ENCODE measurements at regions not wholly inside any gene's neighbourhood (a gene's known extent, or its start where the extent isn't known, plus 50 kb on each side); places are given as distances from the start of the nearest gene placed in this dataset.
"Not testable (repeated sequence)": the region's sequence is repeated elsewhere in the genome, so short reads cannot be mapped to it uniquely, and the experiment has no call there.

- ATAC-seq = no peak
- no peak overlapping the region for H3K27ac Mint-ChIP-seq
- H3K4me3 Mint-ChIP-seq = no peak overlapping the region
- no peaks in the 10 kb centered on the region for H3K9me3 Mint-ChIP-seq
- no peaks in the 10 kb centered on the region for H3K36me3 Mint-ChIP-seq
- no peaks in the 10 kb centered on the region for H3K27me3 Mint-ChIP-seq
- no peaks in the 10 kb centered on the region for H3K4me1 Mint-ChIP-seq
Observed at GRCh38 chr5:38607396-38607795, 51.0 kb upstream of the LIFR start.

DNA sequence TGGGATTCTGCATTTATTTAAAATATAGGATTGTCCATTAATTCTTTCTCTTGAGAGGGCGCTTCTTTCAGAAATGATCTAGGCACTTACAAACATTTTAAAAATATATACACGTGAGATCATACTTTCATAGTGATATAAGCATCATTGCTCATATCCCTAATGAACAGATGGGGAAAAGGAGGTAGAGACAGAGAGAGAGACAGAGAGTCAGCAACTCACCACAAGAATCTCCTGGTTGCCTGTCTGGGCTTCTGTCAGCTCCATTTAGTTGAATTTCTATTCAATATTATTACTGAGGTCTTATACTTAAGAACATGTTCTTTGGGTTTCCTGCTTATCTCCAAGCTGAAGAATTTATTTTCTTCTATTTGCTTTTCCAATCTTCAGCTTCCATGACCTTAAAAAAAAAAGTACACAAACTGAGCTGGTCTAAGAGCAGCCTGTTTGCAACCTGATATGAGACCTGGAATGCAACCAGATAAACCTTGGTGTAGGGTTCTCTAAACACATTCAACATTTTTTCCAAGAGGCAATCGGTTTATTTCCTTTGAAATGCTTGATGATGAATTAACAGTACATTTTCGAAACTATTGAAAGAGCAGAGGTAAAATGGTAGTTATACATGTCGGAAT, 51.6 kb upstream of the LIFR start:
- no peak overlapping the region for H3K4me3 Mint-ChIP-seq
- no peaks in the 10 kb centered on the region for H3K27me3 Mint-ChIP-seq
- H3K4me1 Mint-ChIP-seq = no peaks in the 10 kb centered on the region
- no peak for ATAC-seq
- H3K36me3 Mint-ChIP-seq = no peaks in the 10 kb centered on the region
- no peak overlapping the region for H3K27ac Mint-ChIP-seq
- no peaks in the 10 kb centered on the region for H3K9me3 Mint-ChIP-seq

DNA sequence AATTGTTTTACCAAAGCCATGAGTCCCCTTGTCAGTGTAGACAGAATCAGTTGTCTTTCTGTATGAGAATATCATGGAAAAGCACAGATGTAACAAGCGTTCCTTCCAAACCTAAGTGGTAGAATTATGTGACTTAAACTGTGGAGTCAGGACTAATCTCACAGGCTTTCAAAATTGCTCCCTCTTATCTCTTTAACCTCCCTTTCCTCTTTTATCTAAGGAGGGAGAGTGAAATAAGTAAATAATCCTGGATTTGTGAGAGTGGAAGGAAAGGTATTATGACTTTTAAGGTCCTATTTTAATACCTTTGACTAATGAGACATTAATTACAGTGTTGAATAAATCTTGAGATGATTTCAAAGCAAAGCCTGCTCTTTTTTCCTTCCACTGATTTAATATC, 52.4 kb upstream of the LIFR start:
- Mint-ChIP-seq H3K36me3 (no peaks in the 10 kb centered on the region), H3K4me1 (no peaks in the 10 kb centered on the region), H3K27me3 (no peaks in the 10 kb centered on the region), H3K27ac (no peak overlapping the region), H3K9me3 (no peaks in the 10 kb centered on the region), H3K4me3 (no peak overlapping the region)
- no peak for ATAC-seq

DNA sequence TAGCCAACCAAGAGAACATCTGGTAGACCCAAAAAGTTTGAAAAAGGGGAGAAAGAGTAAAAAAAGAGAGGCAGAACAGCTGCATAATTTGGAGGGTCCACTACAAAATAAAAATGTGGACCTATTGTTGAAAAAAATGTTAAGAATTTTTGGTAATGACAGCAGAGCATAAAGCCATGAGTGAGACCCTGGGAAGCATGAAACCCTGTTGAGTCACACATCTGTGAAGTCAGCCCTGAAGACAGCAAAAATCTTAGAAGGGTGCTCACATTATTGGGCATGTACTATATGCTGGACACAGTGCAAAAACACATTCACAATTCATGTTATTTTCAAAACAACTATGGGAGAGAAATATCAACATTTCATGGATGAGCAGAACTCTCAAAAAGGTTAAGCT, 56.4 kb upstream of the LIFR start:
- no peak overlapping the region for H3K27ac Mint-ChIP-seq
- no peaks in the 10 kb centered on the region for H3K36me3 Mint-ChIP-seq
- H3K9me3 Mint-ChIP-seq = peaks cover 3% of the 10 kb centered on the region
- no peaks in the 10 kb centered on the region for H3K4me1 Mint-ChIP-seq
- no peak for ATAC-seq
- no peaks in the 10 kb centered on the region for H3K27me3 Mint-ChIP-seq
- H3K4me3 Mint-ChIP-seq = no peak overlapping the region

DNA sequence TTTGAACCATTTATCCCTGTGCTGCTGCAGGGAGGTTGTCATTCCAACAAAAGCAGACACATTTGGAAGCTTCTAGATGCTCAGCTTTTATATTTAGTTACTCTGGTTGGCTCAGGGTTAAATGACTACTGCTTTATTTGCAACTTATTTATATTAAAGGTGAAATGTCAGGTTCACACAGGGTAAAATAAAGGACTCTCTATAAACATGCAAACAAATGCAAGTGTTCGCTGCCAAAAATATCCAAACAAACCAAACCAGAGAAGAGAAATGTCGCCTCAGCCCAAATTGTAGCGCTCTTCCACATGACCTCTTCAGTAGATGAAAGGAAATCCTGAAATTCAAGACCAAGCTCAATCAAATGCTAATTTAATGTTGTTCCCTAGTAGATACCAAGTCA, 57.0 kb upstream of the LIFR start:
- no peak overlapping the region for H3K4me3 Mint-ChIP-seq
- ATAC-seq = no peak
- peaks cover 10% of the 10 kb centered on the region for H3K9me3 Mint-ChIP-seq
- H3K36me3 Mint-ChIP-seq = no peaks in the 10 kb centered on the region
- H3K27ac Mint-ChIP-seq = no peak overlapping the region
- no peaks in the 10 kb centered on the region for H3K4me1 Mint-ChIP-seq
- H3K27me3 Mint-ChIP-seq = no peaks in the 10 kb centered on the region

DNA sequence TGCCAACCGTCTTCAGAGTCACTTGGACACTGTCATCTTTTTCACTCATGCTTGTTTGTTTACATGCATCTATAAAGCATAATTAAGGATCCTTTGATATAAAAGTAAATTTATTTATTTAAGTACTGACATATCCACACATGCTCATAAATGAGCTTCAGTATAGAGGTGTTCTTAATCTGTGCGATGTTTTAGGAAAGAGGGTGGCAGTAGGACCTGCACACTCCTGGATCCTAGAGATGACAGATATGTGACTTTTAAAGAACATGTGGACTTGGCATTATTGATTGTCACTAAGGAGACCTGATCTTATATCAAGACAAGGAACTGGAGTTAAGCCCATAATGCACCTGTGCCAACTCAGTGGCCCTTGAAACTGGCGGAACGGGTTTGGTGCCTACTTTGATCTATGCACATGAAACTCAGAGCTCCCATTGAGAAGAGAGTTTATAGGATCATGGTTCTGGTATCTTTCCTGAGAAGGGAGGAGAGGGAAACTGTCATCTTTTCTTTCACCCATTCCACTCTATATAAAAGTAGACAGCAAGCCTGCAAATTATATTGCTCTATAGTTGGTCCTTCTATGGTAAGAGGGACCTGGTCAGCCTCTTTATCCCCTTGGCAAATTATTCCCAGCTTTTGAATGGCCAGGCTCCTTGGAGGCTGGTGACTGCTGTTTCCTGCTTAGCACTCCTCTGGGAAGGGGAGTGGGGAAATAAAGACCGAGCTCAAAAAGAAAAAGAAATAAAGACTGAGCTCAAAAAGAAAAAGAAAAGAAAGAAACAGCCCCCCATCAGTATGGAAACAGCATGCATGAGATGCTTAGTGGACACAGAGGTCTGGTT, 57.8 kb upstream of the LIFR start:
- ATAC-seq = no peak
- Mint-ChIP-seq H3K36me3 (no peaks in the 10 kb centered on the region), H3K4me3 (no peak overlapping the region), H3K4me1 (no peaks in the 10 kb centered on the region), H3K9me3 (peaks cover 14% of the 10 kb centered on the region), H3K27ac (no peak overlapping the region), H3K27me3 (no peaks in the 10 kb centered on the region)

DNA sequence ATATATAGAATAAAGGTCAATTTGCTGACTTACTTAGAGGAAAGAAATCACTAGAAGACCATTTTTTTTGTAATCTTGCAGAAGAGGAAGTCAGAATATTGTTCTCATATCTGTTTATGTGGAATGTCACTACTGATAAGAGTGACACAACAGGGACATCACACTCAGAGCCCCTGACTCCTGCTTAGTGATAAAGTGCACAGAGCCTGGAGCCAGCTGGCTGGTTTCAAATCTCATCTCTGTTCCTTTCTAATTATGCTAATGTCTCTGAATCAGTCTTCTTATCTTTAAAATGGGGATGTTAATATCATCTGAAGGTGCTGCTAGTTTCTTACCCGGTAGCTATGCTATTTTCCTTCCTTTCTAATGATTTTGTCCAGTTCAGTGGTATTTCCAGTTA, 58.6 kb upstream of the LIFR start:
- H3K27me3 Mint-ChIP-seq = no peaks in the 10 kb centered on the region
- H3K4me3 Mint-ChIP-seq = no peak overlapping the region
- no peak for ATAC-seq
- H3K36me3 Mint-ChIP-seq = no peaks in the 10 kb centered on the region
- H3K9me3 Mint-ChIP-seq = peaks cover 14% of the 10 kb centered on the region
- H3K27ac Mint-ChIP-seq = no peak overlapping the region
- H3K4me1 Mint-ChIP-seq = no peaks in the 10 kb centered on the region

DNA sequence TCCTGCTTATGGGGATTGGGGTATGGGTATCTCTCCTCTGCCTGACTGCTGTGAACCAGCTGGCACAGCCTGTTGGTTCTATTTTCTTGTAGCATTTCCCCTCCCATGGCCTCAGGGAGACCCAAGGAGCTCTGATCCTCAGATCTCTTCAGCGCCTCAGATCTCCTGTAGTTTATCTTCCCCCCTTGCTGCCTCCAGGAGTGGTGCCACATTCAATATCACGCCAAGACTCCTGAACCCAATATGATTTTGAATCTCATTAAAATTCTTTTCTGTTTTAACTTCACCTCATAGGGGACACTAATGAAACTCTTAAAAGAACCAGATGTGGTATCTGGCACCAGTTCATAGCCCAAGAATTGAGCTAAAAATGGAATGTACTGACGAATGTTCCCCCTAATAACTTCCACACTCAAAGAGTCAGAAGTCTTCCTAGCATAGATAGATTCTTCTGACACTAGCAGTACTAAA, 59.6 kb upstream of the LIFR start:
- Mint-ChIP-seq H3K4me3 (no peak overlapping the region), H3K27me3 (no peaks in the 10 kb centered on the region), H3K27ac (no peak overlapping the region), H3K36me3 (no peaks in the 10 kb centered on the region), H3K4me1 (no peaks in the 10 kb centered on the region), H3K9me3 (peaks cover 14% of the 10 kb centered on the region)
- ATAC-seq = no peak

GRCh38 chr5:38618154-38618553, 61.7 kb upstream of the LIFR start:
- H3K27ac Mint-ChIP-seq = no peak overlapping the region
- peaks cover 14% of the 10 kb centered on the region for H3K9me3 Mint-ChIP-seq
- no peaks in the 10 kb centered on the region for H3K36me3 Mint-ChIP-seq
- no peak for ATAC-seq
- H3K27me3 Mint-ChIP-seq = no peaks in the 10 kb centered on the region
- H3K4me1 Mint-ChIP-seq = no peaks in the 10 kb centered on the region
- H3K4me3 Mint-ChIP-seq = no peak overlapping the region

GRCh38 chr5:38621331-38621730, 64.9 kb upstream of the LIFR start:
- no peaks in the 10 kb centered on the region for H3K36me3 Mint-ChIP-seq
- no peaks in the 10 kb centered on the region for H3K4me1 Mint-ChIP-seq
- H3K27ac Mint-ChIP-seq = no peak overlapping the region
- no peak for ATAC-seq
- no peaks in the 10 kb centered on the region for H3K27me3 Mint-ChIP-seq
- peaks cover 11% of the 10 kb centered on the region for H3K9me3 Mint-ChIP-seq
- H3K4me3 Mint-ChIP-seq = no peak overlapping the region

DNA sequence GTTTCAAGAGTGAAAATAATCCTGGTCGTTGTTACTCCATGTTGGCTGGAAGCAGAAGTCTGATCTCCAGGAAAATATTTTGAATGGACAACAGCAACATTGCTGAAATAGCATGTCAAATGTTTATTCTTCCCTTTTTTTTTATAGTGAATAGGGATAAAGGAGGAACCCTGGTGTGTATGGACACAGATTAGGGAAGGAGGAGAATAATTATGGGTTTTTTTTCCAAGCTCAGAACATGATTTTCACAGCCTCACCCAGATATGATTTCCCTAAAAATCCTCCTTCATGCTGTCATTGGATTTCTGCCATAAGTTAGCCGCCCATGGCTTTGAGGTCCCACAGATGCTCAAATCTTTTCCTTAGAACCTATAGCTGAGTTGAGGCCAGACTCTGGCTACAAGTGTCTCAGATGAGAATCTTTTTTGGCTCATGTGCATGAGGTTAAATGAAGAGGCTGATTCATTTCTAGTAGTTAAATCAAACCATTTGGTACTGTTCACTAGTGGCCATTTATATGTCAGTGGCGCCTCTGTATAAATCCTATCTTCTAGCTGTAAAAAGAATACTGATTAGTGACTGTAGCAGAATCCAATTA, 65.5 kb upstream of the LIFR start:
- Mint-ChIP-seq H3K27me3 (no peaks in the 10 kb centered on the region), H3K27ac (no peak overlapping the region), H3K4me1 (no peaks in the 10 kb centered on the region), H3K36me3 (no peaks in the 10 kb centered on the region), H3K9me3 (peaks cover 11% of the 10 kb centered on the region), H3K4me3 (no peak overlapping the region)
- no peak for ATAC-seq

GRCh38 chr5:38622723-38623129, 66.3 kb upstream of the LIFR start:
- H3K9me3 Mint-ChIP-seq = peaks cover 11% of the 10 kb centered on the region
- no peaks in the 10 kb centered on the region for H3K36me3 Mint-ChIP-seq
- H3K27ac Mint-ChIP-seq = no peak overlapping the region
- no peak for ATAC-seq
- no peak overlapping the region for H3K4me3 Mint-ChIP-seq
- H3K27me3 Mint-ChIP-seq = no peaks in the 10 kb centered on the region
- H3K4me1 Mint-ChIP-seq = no peaks in the 10 kb centered on the region

- not testable (repeated sequence) for H3K4me3 Mint-ChIP-seq, ATAC-seq, H3K4me1 Mint-ChIP-seq, H3K36me3 Mint-ChIP-seq, H3K27me3 Mint-ChIP-seq, H3K9me3 Mint-ChIP-seq, H3K27ac Mint-ChIP-seq
Observed at GRCh38 chr5:38624541-38624940, 68.1 kb upstream of the LIFR start.

- H3K4me3 Mint-ChIP-seq = not testable (repeated sequence)
- H3K9me3 Mint-ChIP-seq = peaks cover 15% of the 10 kb centered on the region
Observed at GRCh38 chr5:38631376-38631775, 74.9 kb upstream of the LIFR start.

DNA sequence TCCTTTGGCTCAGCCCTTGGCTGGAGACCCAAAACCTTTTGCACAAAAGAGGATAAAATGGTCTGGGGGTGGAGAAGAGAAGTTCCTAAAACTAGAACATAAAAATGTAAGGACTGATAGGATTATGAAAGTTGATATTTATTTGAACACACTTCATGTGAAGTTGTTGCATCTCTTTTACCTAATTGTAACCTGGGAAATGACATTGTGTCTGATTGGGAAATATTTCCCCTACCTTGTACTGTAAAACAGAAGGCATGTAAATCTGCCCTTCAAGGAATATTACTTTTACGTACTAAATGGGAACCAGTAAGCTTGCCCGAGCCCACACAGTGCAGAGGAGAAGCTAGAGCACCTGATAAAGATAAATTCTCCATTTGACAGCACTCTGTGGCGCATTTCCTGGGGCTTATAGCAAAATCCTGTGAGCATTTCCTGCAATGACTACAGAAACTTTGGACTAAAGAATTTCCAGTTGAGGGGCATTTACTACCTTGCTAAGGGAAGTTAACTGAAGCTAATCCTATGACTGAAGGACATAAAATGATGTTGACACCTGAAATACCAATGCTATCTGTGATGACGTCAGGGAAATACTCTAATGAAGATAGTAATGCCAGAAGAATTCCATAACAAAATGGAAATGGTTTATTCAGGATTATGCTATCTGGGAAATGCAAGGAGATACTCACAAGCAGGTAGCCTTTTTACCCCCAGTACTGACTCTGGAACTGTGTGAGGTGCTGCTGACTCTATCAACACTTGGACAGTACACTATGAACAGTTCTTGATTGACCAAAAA, 78.3 kb upstream of the LIFR start:
- no peak overlapping the region for H3K27ac Mint-ChIP-seq

More at GRCh38 chr5:38631376-38631775, 74.9 kb upstream of the LIFR start:
- H3K36me3 Mint-ChIP-seq, ATAC-seq, H3K27me3 Mint-ChIP-seq, H3K4me1 Mint-ChIP-seq, H3K27ac Mint-ChIP-seq: not testable (repeated sequence)

More for the DNA sequence above, 78.3 kb upstream of the LIFR start:
- Mint-ChIP-seq H3K4me3 (no peak overlapping the region), H3K9me3 (peaks cover 11% of the 10 kb centered on the region), H3K4me1 (no peaks in the 10 kb centered on the region), H3K36me3 (no peaks in the 10 kb centered on the region), H3K27me3 (peaks cover 8% of the 10 kb centered on the region)
- ATAC-seq = no peak

Measured in stimulated activated memory B cell treated with anti-CD40 and anti-IgM and Interleukin-4, amounts not matched to agents 10 μg/mL and 1 μg/mL and 100 μg/mL, for 72 hours (primary cell).